ENCODE measurements at regions not wholly inside any gene's neighbourhood (a gene's known extent, or its start where the extent isn't known, plus 50 kb on each side); places are given as distances from the start of the nearest gene placed in this dataset.
"Not testable (repeated sequence)": the region's sequence is repeated elsewhere in the genome, so short reads cannot be mapped to it uniquely, and the experiment has no call there.

GRCh38 chr6:47403056-47403455 is 74.5 kb upstream of the CD2AP start:
- no peak for DNase-seq (ENCODE audit: low read depth, low spot score)
- in situ Hi-C loops (cut with HindIII; ENCODE audit: low pct_unique_long_range_greater_than_20kb, low sequenced_read_pairs) = no loop called here

- in situ Hi-C loops (cut with HindIII; ENCODE audit: low pct_unique_long_range_greater_than_20kb, low sequenced_read_pairs) = no loop called here
- DNase-seq (ENCODE audit: low read depth, low spot score) = no peak
Observed at GRCh38 chr6:47403801-47404200, 73.8 kb upstream of the CD2AP start.

GRCh38 chr6:47404435-47404834 is 73.2 kb upstream of the CD2AP start:
- no peak for DNase-seq (ENCODE audit: low read depth, low spot score)
- in situ Hi-C loops (cut with HindIII; ENCODE audit: low pct_unique_long_range_greater_than_20kb, low sequenced_read_pairs) = no loop called here

- in situ Hi-C loops (cut with HindIII; ENCODE audit: low pct_unique_long_range_greater_than_20kb, low sequenced_read_pairs) = no loop called here
- DNase-seq (ENCODE audit: low read depth, low spot score) = no peak
Observed at GRCh38 chr6:47405273-47405672, 72.3 kb upstream of the CD2AP start.

- peak; percentile 64 for DNase-seq (ENCODE audit: low read depth, low spot score)
- in situ Hi-C loops (cut with HindIII; ENCODE audit: low pct_unique_long_range_greater_than_20kb, low sequenced_read_pairs) = no loop called here
Observed at GRCh38 chr6:47407300-47408281, 70.0 kb upstream of the CD2AP start.

- DNase-seq (ENCODE audit: low read depth, low spot score) = peak; percentile 82
- in situ Hi-C loops (cut with HindIII; ENCODE audit: low pct_unique_long_range_greater_than_20kb, low sequenced_read_pairs) = no loop called here
Observed at GRCh38 chr6:47413752-47414422, 63.7 kb upstream of the CD2AP start.

GRCh38 chr6:47414423-47415167 is 63.0 kb upstream of the CD2AP start:
- in situ Hi-C loops (cut with HindIII; ENCODE audit: low pct_unique_long_range_greater_than_20kb, low sequenced_read_pairs) = no loop called here
- peak; percentile 54 for DNase-seq (ENCODE audit: low read depth, low spot score)

- in situ Hi-C loops (cut with HindIII; ENCODE audit: low pct_unique_long_range_greater_than_20kb, low sequenced_read_pairs) = no loop called here
- no peak for DNase-seq (ENCODE audit: low read depth, low spot score)
Observed at GRCh38 chr6:47416396-47417345, 60.9 kb upstream of the CD2AP start.

- DNase-seq (ENCODE audit: low read depth, low spot score) = no peak
- in situ Hi-C loops (cut with HindIII; ENCODE audit: low pct_unique_long_range_greater_than_20kb, low sequenced_read_pairs) = no loop called here
Observed at GRCh38 chr6:47419621-47420020, 58.0 kb upstream of the CD2AP start.

- DNase-seq (ENCODE audit: low read depth, low spot score) = no peak
- in situ Hi-C loops (cut with HindIII; ENCODE audit: low pct_unique_long_range_greater_than_20kb, low sequenced_read_pairs) = no loop called here
Observed at GRCh38 chr6:47420394-47421371, 56.9 kb upstream of the CD2AP start.

- in situ Hi-C loops (cut with HindIII; ENCODE audit: low pct_unique_long_range_greater_than_20kb, low sequenced_read_pairs) = no loop called here
- no peak for DNase-seq (ENCODE audit: low read depth, low spot score)
Observed at GRCh38 chr6:47423079-47423478, 54.5 kb upstream of the CD2AP start.

- no peak for DNase-seq (ENCODE audit: low read depth, low spot score)
- in situ Hi-C loops (cut with HindIII; ENCODE audit: low pct_unique_long_range_greater_than_20kb, low sequenced_read_pairs) = no loop called here
Observed at GRCh38 chr6:47424436-47424836, 53.2 kb upstream of the CD2AP start.

- DNase-seq (ENCODE audit: low read depth, low spot score); in situ Hi-C loops (cut with HindIII; ENCODE audit: low pct_unique_long_range_greater_than_20kb, low sequenced_read_pairs): not testable (repeated sequence)
Observed at GRCh38 chr6:47425724-47426123, 51.9 kb upstream of the CD2AP start.

- no peak for DNase-seq (ENCODE audit: low read depth, low spot score)
- in situ Hi-C loops (cut with HindIII; ENCODE audit: low pct_unique_long_range_greater_than_20kb, low sequenced_read_pairs) = no loop called here
Observed at GRCh38 chr6:47426524-47427302, 50.9 kb upstream of the CD2AP start.

- in situ Hi-C loops (cut with HindIII; ENCODE audit: low pct_unique_long_range_greater_than_20kb, low sequenced_read_pairs) = no loop called here
- DNase-seq (ENCODE audit: low read depth, low spot score) = no peak
Observed at GRCh38 chr6:47427680-47428079, 49.9 kb upstream of the CD2AP start.
